ENCODE measurements at regions not wholly inside any gene's neighbourhood (a gene's known extent, or its start where the extent isn't known, plus 50 kb on each side); places are given as distances from the start of the nearest gene placed in this dataset.

DNA sequence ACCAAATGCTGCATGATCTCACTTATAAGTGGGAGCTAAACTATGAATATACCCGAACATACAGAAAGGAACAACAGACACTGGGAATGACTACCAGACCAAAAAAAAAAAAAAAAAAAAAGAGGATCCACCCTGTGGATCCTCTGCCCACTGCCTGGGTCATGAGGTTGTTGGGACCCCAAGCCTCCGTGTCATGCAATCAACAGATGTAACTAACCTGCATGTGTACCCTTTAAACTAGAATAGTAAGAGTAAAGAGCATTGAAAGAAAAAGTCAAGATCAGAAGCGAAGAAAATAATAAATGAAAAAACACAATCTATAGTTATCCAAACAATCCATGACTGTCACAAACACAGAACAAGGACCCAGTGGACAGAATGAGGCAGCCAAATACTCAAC, 109.5 kb upstream of the TOP3B start:
- DNase-seq: no peak

GRCh38 chr22:22091400-22091878, 108.9 kb upstream of the TOP3B start:
- no peak for DNase-seq

DNA sequence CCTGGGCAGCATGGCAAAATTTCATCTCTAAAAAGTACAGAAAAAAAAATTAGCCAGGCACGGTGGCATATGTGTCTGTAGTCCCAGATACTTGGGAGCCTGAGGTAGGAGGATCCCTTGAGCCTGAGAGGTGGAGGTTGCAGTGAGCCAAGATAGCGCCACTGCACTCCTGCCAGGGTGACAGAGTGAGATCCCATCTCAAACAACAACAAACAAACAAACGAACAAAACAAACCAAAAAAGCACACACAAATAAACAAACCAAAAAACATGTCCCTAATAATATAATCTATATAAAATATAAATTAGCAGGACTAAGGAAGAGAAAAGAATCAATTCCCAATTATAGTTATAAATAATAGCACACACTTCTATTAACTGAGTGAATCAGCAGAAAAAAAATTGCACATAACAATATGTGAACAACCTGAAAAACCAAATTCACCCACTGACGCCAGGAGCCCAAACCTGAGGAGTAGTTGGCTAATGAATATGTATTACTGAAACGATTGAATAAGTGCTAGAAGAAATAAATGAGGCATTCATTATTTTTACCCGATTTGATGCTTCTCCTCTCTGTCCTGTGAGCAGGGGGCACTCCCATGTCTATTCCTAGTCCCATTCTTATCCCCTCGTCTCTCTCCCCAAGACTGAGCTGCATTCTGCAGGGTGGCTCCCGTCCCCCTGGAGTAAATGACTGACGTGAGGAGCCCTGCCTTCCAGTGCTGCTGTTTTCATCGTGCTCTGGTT, 108.2 kb upstream of the TOP3B start:
- no peak for DNase-seq

GRCh38 chr22:22089459-22090308, 107.1 kb upstream of the TOP3B start:
- no peak for DNase-seq

GRCh38 chr22:22088658-22089458, 106.3 kb upstream of the TOP3B start:
- no peak for DNase-seq

- no peak for DNase-seq
These were observed 105.5 kb upstream of the TOP3B start for GRCh38 chr22:22087854-22088657.

DNA sequence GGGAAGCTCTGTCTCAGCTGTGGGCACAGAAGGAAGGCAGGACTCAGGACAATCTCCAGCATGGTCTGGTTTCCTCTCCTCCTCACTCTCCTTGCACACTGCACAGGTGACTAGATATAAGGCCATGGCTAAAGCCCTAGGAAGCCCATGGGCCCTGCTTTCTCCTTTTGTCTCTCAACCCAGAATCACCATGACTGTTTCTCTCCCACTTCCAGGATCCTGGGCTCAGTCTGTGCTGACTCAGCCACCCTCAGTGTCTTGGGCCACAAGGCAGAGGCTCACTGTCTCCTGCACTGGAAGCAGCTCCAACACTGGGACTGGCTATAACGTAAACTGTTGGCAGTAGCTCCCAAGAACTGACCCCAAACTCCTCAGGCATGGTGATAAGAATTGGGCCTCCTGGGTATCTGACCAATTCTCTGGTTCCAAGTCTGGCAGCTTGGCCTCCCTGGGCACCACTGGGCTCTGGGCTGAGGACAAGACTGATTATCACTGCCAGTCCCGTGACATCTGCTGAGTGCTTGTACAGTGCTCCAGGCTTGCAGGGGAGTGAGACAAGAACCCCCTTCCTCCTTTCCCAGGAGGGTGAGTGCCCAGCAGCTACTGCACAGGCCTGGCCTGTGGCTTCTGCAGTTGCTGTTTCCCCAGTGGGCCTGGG, 104.0 kb upstream of the TOP3B start:
- no peak for DNase-seq

DNA sequence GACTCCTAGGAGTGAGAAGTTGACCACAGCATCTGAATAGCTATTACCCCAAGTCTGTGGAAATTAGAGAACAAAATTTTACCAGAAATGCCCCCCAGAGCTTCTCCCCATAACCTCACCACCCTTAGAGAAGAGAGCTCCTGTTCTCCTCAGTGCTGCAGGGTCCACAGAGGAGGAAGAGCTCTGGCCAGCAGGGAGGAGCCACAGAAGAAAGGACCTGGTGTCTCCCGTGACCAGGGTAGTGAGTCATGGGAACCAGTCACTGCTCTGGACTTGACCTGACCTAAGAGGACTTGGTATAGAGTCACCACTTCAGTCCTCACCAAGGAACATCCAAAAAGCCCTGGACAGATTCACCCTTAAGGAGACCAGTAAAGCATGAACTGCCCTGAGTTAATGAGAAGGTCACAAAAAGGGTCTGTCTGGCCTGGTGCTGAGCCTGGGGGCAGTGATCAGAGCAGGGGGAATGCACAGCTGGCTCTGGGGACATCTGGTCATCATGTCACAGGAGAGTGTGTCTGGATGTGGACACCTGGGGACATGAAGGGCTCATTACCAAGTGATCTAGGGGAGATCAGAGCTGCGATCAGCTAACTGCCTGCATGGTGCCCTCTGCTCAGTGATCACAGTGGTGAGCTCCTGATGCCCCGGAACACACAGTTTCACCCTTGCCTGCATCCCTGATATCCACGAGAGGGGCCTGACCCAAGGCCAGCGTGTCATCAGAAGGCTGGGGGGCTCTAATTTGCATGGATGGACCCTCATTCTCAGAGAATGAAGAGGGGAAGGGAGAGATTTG, 103.3 kb upstream of the TOP3B start:
- DNase-seq: no peak

DNA sequence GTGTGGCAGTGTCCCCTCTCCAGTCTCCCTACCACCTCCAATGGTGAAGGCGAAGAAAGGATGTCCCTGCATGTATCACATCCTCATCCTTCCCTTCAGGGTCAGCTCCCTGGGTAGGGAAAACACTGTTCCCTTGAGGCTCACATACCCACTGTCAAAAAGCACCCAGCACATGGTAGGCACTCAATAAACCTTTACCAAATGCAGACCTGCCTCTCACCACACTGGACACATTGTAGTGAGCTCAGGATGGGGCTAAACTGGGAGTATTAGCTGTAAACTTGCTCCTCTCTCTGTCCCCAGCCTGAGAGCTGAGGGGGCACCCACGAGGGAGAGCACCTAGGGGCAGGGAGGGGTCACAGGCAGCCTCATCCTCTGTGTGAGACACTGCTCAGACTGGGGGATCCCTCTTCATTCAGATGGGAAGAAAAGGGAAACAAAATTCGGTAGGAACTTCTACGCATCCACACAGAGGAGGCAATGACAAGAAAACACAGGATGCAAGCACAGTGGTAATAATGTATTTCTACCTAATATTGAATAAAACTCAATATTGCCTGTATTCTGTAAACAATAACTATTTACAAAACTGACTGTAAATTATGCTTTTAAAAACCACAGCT, 101.6 kb upstream of the TOP3B start:
- DNase-seq: no peak

DNA sequence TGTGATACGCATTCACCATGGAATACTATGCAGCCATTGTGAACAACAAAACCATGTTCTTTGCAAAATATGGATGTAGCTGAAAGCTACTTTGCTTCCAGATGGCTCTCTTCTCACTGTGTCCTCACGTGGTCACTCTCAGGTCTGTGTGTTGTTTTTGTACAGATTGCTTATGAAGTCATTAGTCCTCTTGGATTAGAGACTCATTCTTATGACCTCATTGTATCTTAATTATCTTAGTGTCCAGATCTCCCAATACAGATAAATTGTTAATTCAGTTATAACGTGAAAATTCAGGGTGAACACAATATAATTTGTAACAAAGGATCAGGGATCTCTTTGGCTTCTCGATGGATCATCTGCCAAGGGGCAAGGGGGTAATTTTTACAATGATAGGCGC, 100.4 kb upstream of the TOP3B start:
- DNase-seq: no peak

GRCh38 chr22:22082229-22082835, 99.7 kb upstream of the TOP3B start:
- no peak for DNase-seq

GRCh38 chr22:22080270-22080669, 97.7 kb upstream of the TOP3B start:
- no peak for DNase-seq

GRCh38 chr22:22079404-22080148, 97.0 kb upstream of the TOP3B start:
- DNase-seq: no peak

DNA sequence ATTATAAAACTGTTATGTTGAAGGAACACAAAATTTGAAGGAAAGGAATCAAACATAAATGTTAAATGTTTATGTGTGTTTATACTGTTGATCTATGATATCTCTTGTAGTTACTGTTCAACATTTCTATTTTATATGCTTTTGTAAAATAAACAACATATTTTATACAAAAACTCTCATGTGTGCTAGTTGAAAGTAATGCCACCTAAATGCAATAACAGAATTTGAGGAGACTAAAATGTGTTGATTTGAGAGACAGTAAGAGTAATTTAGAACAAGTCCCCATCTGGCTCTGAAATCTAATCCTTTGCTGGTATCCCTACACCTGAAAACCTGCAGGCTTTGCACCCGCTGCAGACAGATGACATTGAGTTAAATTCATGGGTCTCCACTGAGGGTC, 95.7 kb upstream of the TOP3B start:
- no peak for DNase-seq

- no peak for DNase-seq
These were observed 94.5 kb upstream of the TOP3B start for GRCh38 chr22:22076932-22077703.

DNA sequence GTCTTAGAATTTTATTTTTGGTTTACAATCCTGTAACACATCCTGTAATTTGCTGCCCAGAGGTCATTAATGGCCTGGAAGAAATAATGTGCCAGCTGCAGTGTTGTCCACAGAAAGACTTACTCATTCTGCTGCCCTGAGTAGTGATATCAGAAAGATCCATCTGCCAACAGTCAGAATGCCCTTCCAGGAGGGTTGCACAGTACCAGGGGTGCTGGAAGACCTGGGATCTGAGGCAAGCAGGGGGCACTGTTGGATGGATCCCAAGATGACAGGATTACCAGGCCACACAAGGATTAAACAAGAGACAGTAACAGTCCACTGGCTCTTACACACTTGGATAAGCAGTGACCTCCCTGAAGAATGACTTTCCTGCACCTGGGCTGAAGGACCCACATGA, 93.8 kb upstream of the TOP3B start:
- no peak for DNase-seq

DNA sequence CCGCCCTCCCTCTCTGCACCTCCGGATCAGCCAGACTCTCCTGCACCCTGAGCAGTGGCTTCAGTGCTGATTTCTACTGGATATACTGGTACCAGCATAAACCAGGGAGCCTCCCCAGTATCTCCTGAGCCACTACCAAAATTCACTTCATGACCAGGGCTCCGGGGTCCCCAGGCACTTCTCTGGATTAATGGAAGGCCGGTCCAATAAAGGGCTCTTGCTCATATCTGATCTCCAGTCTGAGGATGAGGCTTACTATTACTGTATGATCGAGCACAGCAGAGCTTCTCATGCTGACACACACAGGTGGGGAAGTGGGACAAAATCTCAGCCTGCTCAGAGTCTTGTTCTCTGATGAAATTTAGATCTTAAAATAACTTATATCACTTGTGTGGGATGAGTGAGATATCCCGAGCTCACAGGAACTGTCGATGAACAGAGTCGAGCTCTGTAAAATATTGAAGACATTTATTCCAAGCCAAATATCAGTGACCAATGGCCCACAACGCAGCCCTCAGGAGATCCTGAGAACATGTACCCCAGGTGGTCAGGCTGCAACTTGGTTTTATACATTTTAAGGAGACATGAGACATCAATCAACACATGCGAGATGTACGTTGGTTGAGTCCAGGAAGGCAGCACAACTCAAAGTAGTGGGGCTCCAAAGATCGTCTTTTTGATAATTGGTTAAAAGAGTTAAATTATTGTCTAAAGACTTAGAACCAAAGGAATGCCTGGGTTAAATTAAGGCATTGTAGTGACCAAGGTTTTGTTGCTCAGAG, 93.0 kb upstream of the TOP3B start:
- no peak for DNase-seq
